ENCODE measurements at regions not wholly inside any gene's neighbourhood (a gene's known extent, or its start where the extent isn't known, plus 50 kb on each side); places are given as distances from the start of the nearest gene placed in this dataset.

GRCh38 chr2:234677758-234678538 lies 181.1 kb upstream of the ARL4C start:
- DNase-seq (ENCODE audit: low read depth in 2 of 2), result no peak

GRCh38 chr2:234676783-234677450 lies 180.0 kb upstream of the ARL4C start:
- no peak for DNase-seq (ENCODE audit: low read depth in 2 of 2)

- DNase-seq (ENCODE audit: low read depth in 2 of 2), result no peak
Measured at GRCh38 chr2:234676109-234676782, 179.4 kb upstream of the ARL4C start.

GRCh38 chr2:234674781-234675201 lies 177.9 kb upstream of the ARL4C start:
- no peak for DNase-seq (ENCODE audit: low read depth in 2 of 2)

- DNase-seq (ENCODE audit: low read depth in 2 of 2), result no peak
Measured at GRCh38 chr2:234673961-234674759, 177.3 kb upstream of the ARL4C start.

- no peak for DNase-seq (ENCODE audit: low read depth in 2 of 2)
Measured at GRCh38 chr2:234673501-234673900, 176.6 kb upstream of the ARL4C start.

- DNase-seq (ENCODE audit: low read depth in 2 of 2), result no peak
Measured at GRCh38 chr2:234672498-234673150, 175.7 kb upstream of the ARL4C start.

- DNase-seq (ENCODE audit: low read depth in 2 of 2), result no peak
Measured at GRCh38 chr2:234671716-234672115, 174.8 kb upstream of the ARL4C start.

GRCh38 chr2:234671231-234671630 lies 174.3 kb upstream of the ARL4C start:
- no peak for DNase-seq (ENCODE audit: low read depth in 2 of 2)

GRCh38 chr2:234670806-234671205 lies 173.9 kb upstream of the ARL4C start:
- no peak for DNase-seq (ENCODE audit: low read depth in 2 of 2)

GRCh38 chr2:234670052-234670451 lies 173.2 kb upstream of the ARL4C start:
- DNase-seq (ENCODE audit: low read depth in 2 of 2), result no peak

- DNase-seq (ENCODE audit: low read depth in 2 of 2), result no peak
Measured at GRCh38 chr2:234669621-234670020, 172.7 kb upstream of the ARL4C start.

- no peak for DNase-seq (ENCODE audit: low read depth in 2 of 2)
Measured at GRCh38 chr2:234669001-234669400, 172.1 kb upstream of the ARL4C start.

GRCh38 chr2:234666911-234667310 lies 170.0 kb upstream of the ARL4C start:
- DNase-seq (ENCODE audit: low read depth in 2 of 2), result no peak

- DNase-seq (ENCODE audit: low read depth in 2 of 2), result no peak
Measured at GRCh38 chr2:234665304-234665703, 168.4 kb upstream of the ARL4C start.

- DNase-seq (ENCODE audit: low read depth in 2 of 2), result no peak
Measured at GRCh38 chr2:234661849-234662248, 165.0 kb upstream of the ARL4C start.

- DNase-seq (ENCODE audit: low read depth in 2 of 2), result no peak
Measured at GRCh38 chr2:234661175-234661574, 164.3 kb upstream of the ARL4C start.

GRCh38 chr2:234655706-234656105 lies 158.8 kb upstream of the ARL4C start:
- no peak for DNase-seq (ENCODE audit: low read depth in 2 of 2)

- no peak for DNase-seq (ENCODE audit: low read depth in 2 of 2)
Measured at GRCh38 chr2:234650911-234651310, 154.0 kb upstream of the ARL4C start.

- no peak for DNase-seq (ENCODE audit: low read depth in 2 of 2)
Measured at GRCh38 chr2:234649951-234650350, 153.1 kb upstream of the ARL4C start.

- no peak for DNase-seq (ENCODE audit: low read depth in 2 of 2)
Measured at GRCh38 chr2:234643407-234643806, 146.5 kb upstream of the ARL4C start.
